Glutamatergic neuron (in vitro differentiated cells): ENCODE measurements at regions not wholly inside any gene's neighbourhood (a gene's known extent, or its start where the extent isn't known, plus 50 kb on each side); places are given as distances from the start of the nearest gene placed in this dataset.

Experiments
- DNase-seq: peaks from one replicate; pipeline ENCODE4 v3.0.0; 2022
- H3K27ac Mint-ChIP-seq: one replicate; pipeline ENCODE4 v1.8.0; 2020; ENCODE audit warnings: mild to moderate bottlenecking, mixed read lengths, inconsistent platforms; ENCODE audit not compliant: unreplicated experiment
- H3K27me3 Mint-ChIP-seq: one replicate; pipeline ENCODE4 v1.8.0; 2020; ENCODE audit warnings: mild to moderate bottlenecking, moderate library complexity, mixed read lengths, inconsistent platforms; ENCODE audit not compliant: unreplicated experiment
- H3K36me3 Mint-ChIP-seq: one replicate; pipeline ENCODE4 v1.8.0; 2020; ENCODE audit warnings: mild to moderate bottlenecking, mixed read lengths, inconsistent platforms; ENCODE audit not compliant: unreplicated experiment
- H3K4me1 Mint-ChIP-seq: one replicate; pipeline ENCODE4 v1.8.0; 2020; ENCODE audit warnings: mild to moderate bottlenecking, low read depth, mixed read lengths, inconsistent platforms; ENCODE audit not compliant: unreplicated experiment
- H3K4me3 Mint-ChIP-seq: one replicate; pipeline ENCODE4 v1.8.0; 2020; ENCODE audit warnings: mild to moderate bottlenecking, mixed read lengths, inconsistent platforms; ENCODE audit not compliant: unreplicated experiment
- H3K9me3 Mint-ChIP-seq: one replicate; pipeline ENCODE4 v1.8.0; 2020; ENCODE audit warnings: mild to moderate bottlenecking, moderate library complexity, mixed read lengths, inconsistent platforms; ENCODE audit not compliant: unreplicated experiment
- TF ChIP-seq, protein P1 (sequence below): fragments of 200-600 bp; sonication (generic); IDR thresholded peaks from one replicate; pipeline ENCODE4 v1.5.0; 2021; ENCODE audit not compliant: partially characterized antibody, unreplicated experiment

DNA sequence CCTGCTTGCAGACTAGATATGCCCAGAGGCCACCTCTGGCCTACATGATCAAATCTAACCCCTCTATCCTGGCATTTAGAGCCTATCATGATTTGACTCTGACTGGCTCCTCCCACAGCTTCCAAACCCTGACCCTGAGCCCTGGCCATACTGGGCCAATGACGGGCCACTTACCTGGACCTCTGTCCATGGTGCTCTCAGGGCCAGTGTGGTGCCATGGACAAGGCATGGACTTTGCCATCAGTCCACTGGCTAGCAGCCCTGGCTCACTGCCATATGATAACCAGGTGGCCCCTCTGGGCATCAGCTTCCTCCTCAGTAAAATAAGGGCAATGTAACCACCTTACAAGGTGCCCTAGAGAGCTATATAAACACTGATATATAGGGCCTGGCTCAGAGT, 713.4 kb downstream of the PTPRU start:
- H3K27me3 Mint-ChIP-seq = peaks cover 5% of the 10 kb centered on the region
- DNase-seq = no peak
- TF ChIP-seq, protein P1, sequence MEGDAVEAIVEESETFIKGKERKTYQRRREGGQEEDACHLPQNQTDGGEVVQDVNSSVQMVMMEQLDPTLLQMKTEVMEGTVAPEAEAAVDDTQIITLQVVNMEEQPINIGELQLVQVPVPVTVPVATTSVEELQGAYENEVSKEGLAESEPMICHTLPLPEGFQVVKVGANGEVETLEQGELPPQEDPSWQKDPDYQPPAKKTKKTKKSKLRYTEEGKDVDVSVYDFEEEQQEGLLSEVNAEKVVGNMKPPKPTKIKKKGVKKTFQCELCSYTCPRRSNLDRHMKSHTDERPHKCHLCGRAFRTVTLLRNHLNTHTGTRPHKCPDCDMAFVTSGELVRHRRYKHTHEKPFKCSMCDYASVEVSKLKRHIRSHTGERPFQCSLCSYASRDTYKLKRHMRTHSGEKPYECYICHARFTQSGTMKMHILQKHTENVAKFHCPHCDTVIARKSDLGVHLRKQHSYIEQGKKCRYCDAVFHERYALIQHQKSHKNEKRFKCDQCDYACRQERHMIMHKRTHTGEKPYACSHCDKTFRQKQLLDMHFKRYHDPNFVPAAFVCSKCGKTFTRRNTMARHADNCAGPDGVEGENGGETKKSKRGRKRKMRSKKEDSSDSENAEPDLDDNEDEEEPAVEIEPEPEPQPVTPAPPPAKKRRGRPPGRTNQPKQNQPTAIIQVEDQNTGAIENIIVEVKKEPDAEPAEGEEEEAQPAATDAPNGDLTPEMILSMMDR = no peak
- H3K4me3 Mint-ChIP-seq = no peak overlapping the region
- peaks cover 1% of the 10 kb centered on the region for H3K4me1 Mint-ChIP-seq
- H3K9me3 Mint-ChIP-seq = peaks cover 1% of the 10 kb centered on the region
- H3K36me3 Mint-ChIP-seq = peaks cover 6% of the 10 kb centered on the region
- no peak overlapping the region for H3K27ac Mint-ChIP-seq

DNA sequence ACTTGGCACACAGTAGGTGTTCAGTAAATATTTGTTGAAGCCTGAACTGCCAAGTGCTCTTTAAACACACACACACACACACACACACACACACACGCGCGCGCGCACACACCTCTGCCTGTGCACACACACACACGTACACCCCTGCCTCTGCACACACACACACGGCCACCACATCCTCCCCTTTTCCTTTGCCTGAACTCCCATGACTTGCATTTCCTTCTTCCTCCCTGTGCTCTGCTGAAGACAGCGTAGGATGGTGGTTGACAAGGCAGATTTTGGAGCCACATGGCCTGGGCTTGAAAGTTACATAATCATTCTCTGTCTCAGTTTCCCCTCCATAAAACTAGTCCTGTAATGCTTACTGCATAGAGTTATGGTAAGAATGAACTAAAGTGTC, 712.3 kb downstream of the PTPRU start:
- H3K36me3 Mint-ChIP-seq = peaks cover 6% of the 10 kb centered on the region
- no peak overlapping the region for H3K27ac Mint-ChIP-seq
- no peak overlapping the region for H3K4me3 Mint-ChIP-seq
- peaks cover 4% of the 10 kb centered on the region for H3K9me3 Mint-ChIP-seq
- TF ChIP-seq, protein P1 = no peak
- no peak for DNase-seq
- H3K27me3 Mint-ChIP-seq = peaks cover 5% of the 10 kb centered on the region
- H3K4me1 Mint-ChIP-seq = peaks cover 3% of the 10 kb centered on the region

DNA sequence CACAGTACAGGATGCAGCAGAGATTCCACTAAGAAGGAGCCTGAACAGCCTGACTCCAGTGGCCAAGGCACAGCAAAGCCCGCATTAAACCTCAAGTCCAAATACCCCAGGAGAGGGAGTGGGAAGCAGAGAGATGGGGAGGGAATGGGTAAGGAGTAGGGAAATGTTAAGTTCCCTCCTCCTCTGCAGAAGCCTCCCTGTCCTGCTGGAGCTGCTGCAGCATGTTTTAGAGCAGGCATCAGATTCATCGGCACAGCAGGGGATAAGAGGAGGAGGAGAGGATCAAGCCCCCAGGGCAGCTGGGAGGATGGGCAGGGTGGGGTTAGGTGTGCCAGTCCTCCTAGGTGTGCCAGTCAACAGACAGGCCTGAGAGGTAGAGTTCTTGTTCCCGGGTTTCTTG, 709.7 kb downstream of the PTPRU start:
- TF ChIP-seq, protein P1 = no peak
- H3K36me3 Mint-ChIP-seq = peaks cover 6% of the 10 kb centered on the region
- H3K4me3 Mint-ChIP-seq = no peak overlapping the region
- H3K9me3 Mint-ChIP-seq = peaks cover 4% of the 10 kb centered on the region
- DNase-seq = no peak
- H3K4me1 Mint-ChIP-seq = peaks cover 3% of the 10 kb centered on the region
- no peak overlapping the region for H3K27ac Mint-ChIP-seq
- H3K27me3 Mint-ChIP-seq = peaks cover 5% of the 10 kb centered on the region

DNA sequence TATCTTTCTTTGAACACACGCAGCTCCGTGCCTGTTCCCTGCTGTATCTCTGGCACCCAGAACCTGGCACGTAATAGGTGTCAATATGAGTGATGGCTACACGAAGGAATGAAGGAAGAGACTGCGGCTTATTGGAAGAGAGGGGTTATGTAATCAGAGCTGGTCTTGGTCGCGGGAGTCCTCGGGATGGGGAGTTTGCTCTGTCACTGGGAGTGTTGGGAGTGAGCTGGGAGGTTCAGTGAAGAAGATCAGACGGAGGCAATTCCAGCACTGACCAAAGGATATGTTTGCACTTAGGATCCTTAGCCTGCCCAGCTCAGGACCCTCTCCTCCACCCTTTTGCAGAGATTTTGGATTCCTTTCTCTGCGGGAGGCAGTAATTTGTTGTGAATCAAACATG, 709.1 kb downstream of the PTPRU start:
- Mint-ChIP-seq H3K4me1 (peaks cover 3% of the 10 kb centered on the region), H3K9me3 (peaks cover 4% of the 10 kb centered on the region), H3K4me3 (no peak overlapping the region), H3K27ac (no peak overlapping the region), H3K36me3 (peaks cover 6% of the 10 kb centered on the region), H3K27me3 (peaks cover 5% of the 10 kb centered on the region)
- no peak for DNase-seq
- TF ChIP-seq, protein P1 = no peak

DNA sequence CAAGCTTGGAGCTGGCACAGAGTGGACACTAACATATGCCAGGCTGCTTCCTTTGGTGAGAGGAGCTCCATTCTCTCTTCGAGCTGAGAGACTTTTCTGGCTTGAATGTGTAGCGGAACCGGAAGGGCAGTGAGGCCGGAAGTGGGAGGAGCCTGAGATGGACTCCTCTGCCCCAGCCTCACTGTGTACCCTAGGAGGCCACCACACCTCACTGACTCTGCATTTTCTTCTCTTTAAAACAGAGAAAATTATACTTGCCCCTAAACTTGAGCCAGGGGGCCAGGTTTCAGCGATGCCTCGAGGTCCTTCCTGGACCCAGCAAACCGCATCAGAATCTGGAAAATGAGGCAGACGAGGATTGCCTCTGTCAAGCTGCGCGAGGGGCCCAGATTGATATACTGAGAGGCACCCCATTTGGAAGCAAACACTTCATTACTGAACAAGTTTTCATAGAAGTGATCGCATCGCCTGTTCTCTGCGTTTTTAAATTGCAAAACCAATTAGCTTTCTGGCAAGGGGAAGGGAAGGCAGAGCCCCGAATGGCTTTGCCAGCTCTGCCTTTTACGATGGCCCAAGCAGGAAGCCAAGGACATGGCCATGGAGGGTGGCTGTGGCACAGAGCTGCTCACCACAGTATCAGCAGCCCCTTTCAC, 708.1 kb downstream of the PTPRU start:
- Mint-ChIP-seq H3K9me3 (peaks cover 4% of the 10 kb centered on the region), H3K4me3 (no peak overlapping the region), H3K27me3 (peaks cover 5% of the 10 kb centered on the region), H3K36me3 (no peaks in the 10 kb centered on the region), H3K27ac (no peak overlapping the region), H3K4me1 (peaks cover 3% of the 10 kb centered on the region)
- TF ChIP-seq, protein P1 = no peak
- no peak for DNase-seq
